NCI-H1930 (cell line): ENCODE measurements at regions not wholly inside any gene's neighbourhood (a gene's known extent, or its start where the extent isn't known, plus 50 kb on each side); places are given as distances from the start of the nearest gene placed in this dataset.

Experiments
- DNase-seq, 2 experiments: peaks; one replicate each; lab custom pipeline; 2025; lab: John Stamatoyannopoulos, UW

DNA sequence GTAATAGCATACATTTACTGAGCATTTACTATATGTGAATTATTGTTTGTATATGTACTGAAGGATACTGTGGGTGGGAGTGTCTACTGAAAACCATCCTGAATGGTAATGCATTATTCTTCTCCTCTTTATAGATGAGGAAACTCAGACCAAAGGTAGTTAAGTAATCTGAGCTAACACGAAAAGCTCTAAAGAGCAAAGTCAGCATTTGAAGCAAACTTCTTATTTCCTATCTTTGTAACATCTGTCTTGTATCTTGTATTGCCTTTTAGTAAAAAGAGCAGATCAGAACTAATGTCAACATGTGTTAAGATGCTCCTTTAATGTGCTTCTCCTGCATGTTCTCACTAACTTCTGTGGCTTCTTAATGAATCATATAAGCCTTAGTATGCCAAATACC, 382.8 kb upstream of the NXPH2 start:
- DNase-seq = no peak

DNA sequence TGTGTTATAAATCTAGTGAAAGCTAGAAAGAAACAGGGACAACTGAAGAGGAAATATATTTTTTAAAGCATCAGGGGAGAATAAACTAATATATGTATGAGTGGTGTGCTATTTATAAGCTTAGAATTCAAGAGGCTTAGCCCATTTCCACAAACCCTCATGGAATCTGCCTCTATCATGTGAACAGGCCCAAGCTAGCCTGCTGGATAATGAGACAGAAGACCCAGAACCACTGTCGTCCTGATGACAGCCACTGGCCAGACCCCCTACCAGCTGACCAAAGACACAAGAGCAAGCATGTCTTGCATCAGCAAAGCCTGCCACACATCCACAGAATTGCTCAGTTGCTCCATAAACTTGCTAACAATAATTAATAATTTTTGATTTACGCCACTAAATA, 382.3 kb upstream of the NXPH2 start:
- DNase-seq = no peak

- no peak for DNase-seq
Observed at GRCh38 chr2:139160836-139161235, 380.6 kb upstream of the NXPH2 start.

GRCh38 chr2:139159177-139159576, 379.0 kb upstream of the NXPH2 start:
- DNase-seq = no peak

GRCh38 chr2:139156730-139157129, 376.5 kb upstream of the NXPH2 start:
- no peak for DNase-seq

DNA sequence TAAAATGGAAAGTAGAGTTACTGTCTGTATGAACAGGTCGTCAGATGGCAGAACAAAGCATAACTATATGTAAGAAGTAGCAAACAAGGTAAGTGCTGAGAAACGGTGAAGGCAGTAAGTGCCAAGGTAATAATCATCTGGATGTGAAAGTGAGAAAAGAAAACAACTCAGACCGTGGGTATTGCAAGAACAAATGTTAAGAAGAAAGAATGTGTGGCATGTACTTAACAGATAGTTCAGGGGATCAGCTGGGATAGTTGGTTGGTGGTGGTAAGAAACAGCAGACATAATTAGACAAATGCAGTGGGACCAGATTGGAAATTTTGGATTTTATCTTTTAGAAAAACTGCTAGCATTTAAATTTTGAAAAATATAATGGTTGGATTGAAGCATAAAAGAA, 375.8 kb upstream of the NXPH2 start:
- DNase-seq = no peak

DNA sequence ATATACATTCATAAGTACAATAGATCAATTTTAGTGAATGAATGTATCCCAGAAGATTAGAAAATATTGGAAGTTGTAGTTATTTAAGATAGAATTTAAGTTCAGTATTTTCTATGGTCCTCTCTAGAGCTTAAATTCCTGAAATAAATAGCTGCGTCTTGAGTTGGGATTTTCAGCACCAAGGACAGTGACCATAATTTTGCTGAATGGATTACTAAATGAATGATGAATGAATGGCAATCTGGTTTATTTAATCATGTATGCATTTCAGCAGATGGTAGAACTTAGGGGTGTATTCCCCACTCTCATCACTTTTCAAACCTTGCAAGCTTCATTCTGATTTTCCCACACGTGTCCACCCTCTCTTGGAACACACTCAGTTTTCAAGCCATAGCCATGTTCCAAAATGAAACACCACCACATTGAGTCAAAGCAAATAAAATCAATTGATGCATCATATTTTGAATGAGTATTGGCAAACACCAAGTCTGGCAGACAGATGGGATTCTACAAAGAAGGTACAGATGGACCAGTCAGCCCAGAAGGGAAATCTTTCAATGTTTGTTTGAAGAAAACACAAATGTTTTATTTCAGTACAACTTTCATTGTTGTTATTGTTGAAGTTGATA, 362.2 kb upstream of the NXPH2 start:
- no peak for DNase-seq

- DNase-seq = no peak
Observed at GRCh38 chr2:139124271-139124670, 344.1 kb upstream of the NXPH2 start.

- DNase-seq = no peak
Observed at GRCh38 chr2:139123795-139124194, 343.6 kb upstream of the NXPH2 start.

GRCh38 chr2:139122711-139123158, 342.5 kb upstream of the NXPH2 start:
- no peak for DNase-seq

DNA sequence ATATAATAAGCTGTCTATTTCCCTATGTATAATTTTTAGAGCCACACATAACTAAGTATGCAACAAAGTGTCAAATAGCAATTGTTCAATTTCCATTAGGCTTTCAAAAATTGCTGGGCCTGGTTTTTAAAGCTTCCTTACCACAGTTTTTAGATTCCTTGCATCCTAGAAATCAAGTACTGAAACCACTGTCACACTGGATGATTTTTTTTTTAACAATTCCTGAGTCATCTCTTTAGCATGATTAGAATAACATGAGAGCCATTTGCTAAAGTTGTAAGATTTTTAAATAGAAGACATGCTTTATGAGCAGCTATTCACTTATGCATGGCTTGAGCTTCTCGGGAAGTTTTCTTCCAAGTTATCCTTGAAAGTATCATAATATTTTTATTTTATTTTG, 319.5 kb upstream of the NXPH2 start:
- no peak for DNase-seq

- no peak for DNase-seq
Observed at GRCh38 chr2:139098961-139099360, 318.8 kb upstream of the NXPH2 start.

GRCh38 chr2:139083121-139083520, 302.9 kb upstream of the NXPH2 start:
- no peak for DNase-seq

DNA sequence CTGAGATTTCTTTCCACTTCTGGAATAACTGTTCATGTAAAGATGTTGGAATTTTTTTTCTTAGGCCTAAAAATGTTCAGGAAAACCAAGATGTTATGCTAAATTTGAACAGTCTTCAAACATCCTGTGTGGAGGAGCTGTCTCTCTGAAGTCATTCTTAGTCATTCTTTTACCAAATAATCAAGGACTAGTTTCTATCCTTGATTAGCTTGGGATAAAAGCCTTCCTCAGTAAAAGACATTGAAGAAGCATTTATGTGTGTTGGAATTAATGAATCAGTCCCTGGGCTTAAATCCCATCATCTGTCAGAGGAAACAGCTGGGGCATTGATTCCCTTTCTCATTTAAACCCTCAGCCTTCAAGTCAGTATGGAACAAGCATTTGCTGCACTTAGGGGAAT, 300.1 kb upstream of the NXPH2 start:
- DNase-seq = no peak

DNA sequence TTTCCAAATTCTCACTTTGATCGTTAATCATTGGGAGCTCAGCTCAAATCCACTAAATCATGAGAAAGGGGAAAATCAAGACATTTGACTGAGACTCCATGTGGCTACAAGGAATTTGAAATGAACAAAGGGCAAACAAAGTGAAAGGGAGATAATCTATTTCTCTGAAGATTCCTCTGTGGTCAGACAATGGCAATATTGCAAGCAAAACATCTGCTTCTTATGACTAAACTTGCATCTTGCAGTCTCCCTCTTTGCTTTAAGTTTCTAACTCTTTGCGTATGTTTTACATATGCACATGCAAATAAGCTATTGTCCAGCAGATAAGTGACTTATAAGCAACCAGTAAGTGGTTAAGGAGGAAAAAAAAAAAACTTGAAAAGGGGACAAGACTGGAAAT, 299.1 kb upstream of the NXPH2 start:
- no peak for DNase-seq

GRCh38 chr2:139078376-139078775, 298.2 kb upstream of the NXPH2 start:
- no peak for DNase-seq

DNA sequence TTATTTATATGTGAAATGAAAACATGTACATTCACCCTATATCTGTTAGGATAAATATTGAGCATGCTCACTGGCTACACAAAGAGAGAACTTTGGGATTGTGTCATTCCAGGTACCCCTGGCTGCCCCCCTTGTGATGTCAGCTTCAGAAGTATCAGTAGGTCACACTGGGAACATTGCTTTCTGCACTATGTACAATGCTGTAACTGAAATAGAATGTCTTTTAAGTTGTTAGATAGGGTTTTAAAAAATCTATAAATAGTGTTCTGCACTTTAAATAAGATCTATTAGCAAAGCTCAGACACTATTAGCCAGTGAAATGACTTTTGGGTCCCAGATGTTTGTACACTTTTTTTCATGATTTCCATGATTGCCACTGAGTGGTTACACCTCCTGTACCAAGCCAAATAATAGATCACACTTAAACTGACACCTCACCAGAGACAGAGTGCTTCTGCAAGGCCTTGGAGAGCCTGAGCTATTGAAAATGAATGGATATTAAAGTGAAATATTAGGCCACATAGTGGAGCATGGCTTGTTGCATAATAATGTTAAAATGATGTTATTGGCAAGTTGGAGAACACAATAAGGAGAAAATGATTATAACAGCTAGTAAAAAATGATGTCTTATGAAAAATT, 297.0 kb upstream of the NXPH2 start:
- no peak for DNase-seq

GRCh38 chr2:139067874-139068273, 287.7 kb upstream of the NXPH2 start:
- DNase-seq = no peak

DNA sequence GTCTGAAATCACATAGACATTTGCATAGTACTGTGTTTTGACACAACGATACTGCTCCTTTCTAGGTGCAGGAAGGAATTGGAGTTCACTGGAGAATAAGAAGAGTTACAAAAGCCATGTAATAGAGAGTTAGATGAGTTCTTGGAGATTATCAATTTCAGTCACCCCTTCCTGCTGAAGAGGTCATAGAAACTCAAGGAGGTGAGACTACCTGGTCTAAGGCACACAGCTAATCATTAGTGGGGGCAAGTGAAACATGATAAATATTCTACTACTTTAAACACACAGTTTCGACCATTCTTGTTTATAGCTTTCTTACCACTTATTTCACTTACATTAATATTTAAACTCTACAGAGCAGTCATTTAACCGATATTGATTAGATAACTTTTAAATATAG, 286.9 kb upstream of the NXPH2 start:
- DNase-seq = no peak

DNA sequence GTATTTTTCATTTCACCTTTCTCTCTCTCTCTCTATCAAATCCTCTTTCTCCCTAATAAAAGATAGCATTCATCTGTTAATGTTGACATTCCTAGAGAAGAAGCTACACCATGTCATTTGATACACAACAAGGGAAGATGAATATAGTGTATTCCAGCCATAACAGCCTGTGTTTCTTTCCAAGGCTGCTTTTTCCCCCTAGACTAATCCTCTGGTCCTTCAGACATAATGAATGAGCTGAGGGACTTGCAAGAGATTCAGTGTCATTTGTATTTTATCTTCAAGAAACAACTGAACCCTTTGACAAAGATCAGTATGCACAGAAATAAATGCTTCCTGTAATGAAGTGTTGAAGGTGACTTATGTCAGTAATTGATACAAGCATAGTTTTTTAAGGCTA, 284.0 kb upstream of the NXPH2 start:
- DNase-seq = no peak

- DNase-seq = no peak
Observed at GRCh38 chr2:139059617-139060016, 279.4 kb upstream of the NXPH2 start.

DNA sequence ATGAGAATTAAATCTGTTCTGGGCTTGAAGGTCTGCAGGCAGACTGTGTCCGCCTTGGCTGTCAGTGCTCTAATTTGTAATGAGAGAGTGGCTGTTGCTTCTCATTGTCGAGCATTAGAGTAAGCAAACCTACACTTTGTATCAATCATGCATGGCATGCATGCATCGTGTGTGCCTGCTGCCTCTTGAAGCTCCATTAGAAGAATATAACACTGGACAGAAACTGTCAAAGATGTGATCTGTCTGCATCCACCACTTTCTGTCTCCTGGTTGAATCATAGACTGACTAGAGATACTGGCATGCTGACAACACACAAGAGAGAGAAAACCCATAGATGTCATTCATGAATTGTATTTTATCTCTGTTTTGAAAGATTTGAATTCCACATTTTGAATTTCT, 275.0 kb upstream of the NXPH2 start:
- no peak for DNase-seq

- no peak for DNase-seq
Observed at GRCh38 chr2:139048017-139048416, 267.8 kb upstream of the NXPH2 start.

DNA sequence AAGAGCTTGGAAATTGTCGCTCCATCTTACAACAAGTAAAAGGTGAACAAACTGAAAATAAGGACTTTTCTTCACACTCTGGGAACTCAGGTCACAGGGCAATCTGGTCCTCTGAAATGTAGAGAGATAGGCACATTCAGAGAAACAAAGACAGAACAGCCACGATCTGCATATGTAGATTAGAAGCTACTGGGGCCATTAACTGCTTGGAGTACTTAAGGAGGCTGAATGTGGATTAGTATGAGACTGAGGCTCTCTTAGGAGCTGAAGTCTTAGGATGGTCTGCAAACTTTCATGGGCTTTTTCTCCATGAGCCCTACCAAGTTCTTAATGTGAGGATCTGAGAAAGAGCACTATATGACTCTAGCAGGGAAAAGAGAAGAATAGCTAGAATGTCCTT, 265.3 kb upstream of the NXPH2 start:
- DNase-seq = no peak
